Activated CD4-positive, alpha-beta memory T cell treated with anti-CD3 and anti-CD28 coated beads, Interleukin-2, amount 10 ng/mL, durations not matched to agents 7 days and 5 days (primary cell): ENCODE measurements at regions not wholly inside any gene's neighbourhood (a gene's known extent, or its start where the extent isn't known, plus 50 kb on each side); places are given as distances from the start of the nearest gene placed in this dataset.

Source experiments
- CTCF ChIA-PET: fragments of 350-600 bp; sonication (Branson Sonifier 250); formaldehyde crosslinking; loops from one replicate; lab custom pipeline; 2021; ENCODE audit warnings: antibody characterized with exemption, inconsistent platforms; lab: Charles Lee
- POLR2A ChIA-PET: fragments of 350-600 bp; sonication (Branson Sonifier 250); formaldehyde crosslinking; loops from one replicate; lab custom pipeline; 2021; ENCODE audit warnings: antibody characterized with exemption; lab: Charles Lee
- DNase-seq: peaks from one replicate; pipeline ENCODE4 v3.0.0-alpha.2; 2020
- H3K27ac Mint-ChIP-seq: one replicate; pipeline ENCODE4 v1.8.0; 2021; ENCODE audit warnings: mild to moderate bottlenecking, mixed read lengths
- H3K27me3 Mint-ChIP-seq: one replicate; pipeline ENCODE4 v1.8.0; 2021; ENCODE audit warnings: mixed read lengths
- H3K36me3 Mint-ChIP-seq: one replicate; pipeline ENCODE4 v1.8.0; 2021; ENCODE audit warnings: low read depth, mixed read lengths
- H3K4me1 Mint-ChIP-seq: one replicate; pipeline ENCODE4 v1.8.0; 2021; ENCODE audit warnings: mixed read lengths
- H3K4me3 Mint-ChIP-seq: one replicate; pipeline ENCODE4 v1.8.0; 2021; ENCODE audit warnings: mild to moderate bottlenecking, mixed read lengths
- H3K9me3 Mint-ChIP-seq: one replicate; pipeline ENCODE4 v1.8.0; 2021; ENCODE audit warnings: mixed read lengths

DNA sequence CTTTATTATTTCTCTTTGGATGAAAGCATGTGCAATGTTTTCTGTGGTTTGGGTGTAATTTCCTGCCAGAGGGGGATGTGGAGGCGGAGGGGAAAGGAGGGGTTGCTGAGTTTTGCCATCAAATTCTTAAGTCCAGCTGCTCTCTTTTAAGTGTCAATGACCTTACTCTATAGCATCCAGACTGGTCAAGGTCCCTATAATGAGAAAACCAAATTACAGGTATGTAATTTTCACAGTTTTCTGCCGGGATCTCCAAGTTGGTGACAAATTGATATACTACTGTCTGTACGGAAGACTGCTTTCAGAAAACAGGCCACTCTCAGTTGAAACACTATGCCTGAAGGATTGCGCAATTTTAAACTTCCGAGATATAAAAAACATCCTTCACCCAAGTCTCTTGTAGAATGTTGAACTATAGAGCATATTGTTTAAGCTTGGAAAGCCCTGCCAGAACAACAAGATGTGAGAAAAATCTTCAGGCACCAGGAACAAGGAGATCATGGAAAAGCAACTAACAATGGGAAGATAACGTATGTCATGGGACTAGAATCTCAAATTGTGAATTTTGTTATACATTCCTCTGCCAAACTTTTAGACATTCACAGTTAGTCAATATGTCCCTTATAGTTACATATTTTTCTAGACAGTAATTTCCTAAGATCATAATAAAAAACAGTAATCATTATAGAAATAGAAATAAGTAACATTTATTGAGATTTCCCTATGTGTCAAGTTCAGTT lies 300.7 kb upstream of the SATB1 start:
- peaks cover 22% of the 10 kb centered on the region for H3K36me3 Mint-ChIP-seq
- peak overlapping the region; percentile 86 for H3K27ac Mint-ChIP-seq
- CTCF ChIA-PET, result interaction anchor here (0.7 to 3.2 kb wide), 8 partner anchors 10 to 166 kb away, joined by 3 to 17 read pairs (median 4); no protein-coding TSS in a partner anchor
- H3K4me1 Mint-ChIP-seq, result peaks cover 64% of the 10 kb centered on the region
- no peaks in the 10 kb centered on the region for H3K27me3 Mint-ChIP-seq
- H3K4me3 Mint-ChIP-seq, result peak overlapping the region; percentile 70
- POLR2A ChIA-PET, result interaction anchor here (0.8 to 4.9 kb wide), 13 partner anchors 7 to 983 kb away, joined by 3 to 124 read pairs (median 7); partner anchors contain the start of gene TBC1D5
- DNase-seq, result peak; percentile 47
- no peaks in the 10 kb centered on the region for H3K9me3 Mint-ChIP-seq

DNA sequence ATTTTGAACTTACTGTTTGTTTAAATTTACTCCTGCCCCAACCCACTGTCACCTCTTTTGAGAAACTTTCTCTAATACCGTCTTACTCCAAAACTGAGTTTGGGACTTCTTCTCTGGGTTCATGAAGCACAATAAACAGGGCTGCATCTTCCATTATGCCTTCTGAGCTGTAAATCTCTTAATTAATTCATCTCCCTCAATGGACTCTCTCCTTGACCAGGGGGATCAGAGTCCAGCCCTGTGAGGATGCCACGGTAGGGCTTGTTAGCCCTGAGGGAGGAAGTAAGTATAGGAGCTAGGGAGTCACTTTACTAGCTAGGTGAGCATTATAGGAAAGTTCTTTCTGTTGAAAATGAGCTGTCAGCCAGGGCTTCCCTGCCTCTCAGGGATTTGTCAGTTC lies 299.3 kb upstream of the SATB1 start:
- Mint-ChIP-seq H3K36me3 (peaks cover 29% of the 10 kb centered on the region), H3K9me3 (peaks cover 5% of the 10 kb centered on the region), H3K27ac (peak overlapping the region; percentile 86), H3K4me3 (peak overlapping the region; percentile 31), H3K4me1 (peaks cover 64% of the 10 kb centered on the region), H3K27me3 (no peaks in the 10 kb centered on the region)
- ChIA-PET CTCF (interaction anchor here (0.9 to 3.2 kb wide), 6 partner anchors 8 to 301 kb away, joined by 3 to 17 read pairs (median 6); no protein-coding TSS in a partner anchor), POLR2A (interaction anchor here (0.7 to 4.9 kb wide), 14 partner anchors 9 to 286 kb away, joined by 3 to 124 read pairs (median 6); no protein-coding TSS in a partner anchor)
- no peak for DNase-seq

DNA sequence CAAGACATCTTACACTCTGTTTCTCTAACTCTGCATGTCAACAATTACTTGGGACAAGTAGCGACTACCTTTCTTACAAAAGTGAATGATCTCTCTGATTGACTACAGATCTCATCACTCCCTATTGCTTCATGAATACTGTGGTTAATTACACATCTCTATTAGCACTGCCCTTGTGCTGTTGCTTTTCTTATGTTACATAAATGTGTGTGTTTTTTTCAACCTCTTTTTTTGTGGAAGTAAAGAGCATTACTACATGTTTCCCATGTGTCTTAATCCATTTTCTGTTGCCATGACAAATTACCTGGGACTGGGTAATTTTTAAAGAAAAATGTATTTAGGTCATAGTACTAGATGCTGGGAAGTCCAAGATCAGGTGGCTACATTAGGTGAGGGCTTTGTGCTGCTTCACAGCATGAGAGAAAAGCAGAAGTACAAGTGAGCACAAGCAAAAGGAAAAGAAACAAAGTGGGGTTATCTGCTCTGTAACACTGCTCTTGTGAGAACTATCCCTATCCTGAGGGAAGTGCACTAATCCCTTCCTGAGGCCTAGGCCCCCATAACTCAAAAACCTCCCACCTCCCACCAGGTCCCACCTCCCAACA lies 298.2 kb upstream of the SATB1 start:
- Mint-ChIP-seq H3K27me3 (no peaks in the 10 kb centered on the region), H3K4me3 (no peak overlapping the region), H3K27ac (peak overlapping the region; percentile 86), H3K9me3 (peaks cover 13% of the 10 kb centered on the region), H3K4me1 (peaks cover 72% of the 10 kb centered on the region), H3K36me3 (peaks cover 36% of the 10 kb centered on the region)
- ChIA-PET POLR2A (interaction anchor here (2.0 to 4.9 kb wide), 3 partner anchors 9 to 65 kb away, joined by 7 to 124 read pairs (median 112); no protein-coding TSS in a partner anchor), CTCF (interaction anchor here (2.5 kb wide), 1 partner anchor 11 kb away, joined by 17 read pairs; no protein-coding TSS in a partner anchor)
- DNase-seq, result no peak

DNA sequence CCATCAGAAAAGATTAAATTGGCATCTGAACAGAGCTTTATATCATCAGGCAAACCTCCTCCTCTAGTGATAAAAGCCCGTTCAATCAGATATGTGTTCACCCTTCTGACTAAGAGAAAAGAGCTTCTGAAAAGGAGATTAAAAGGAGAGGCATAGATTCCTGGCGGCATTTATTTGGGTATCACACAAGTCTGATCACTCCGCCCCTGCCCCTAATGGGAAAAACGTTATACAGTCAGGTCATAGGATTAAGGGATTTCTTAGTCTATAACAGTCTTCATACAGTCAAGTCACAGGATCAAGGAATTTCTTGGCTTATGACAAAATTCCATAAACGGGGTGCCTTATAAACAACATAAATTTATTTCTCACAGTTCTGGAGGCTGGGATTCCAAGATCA lies 295.4 kb upstream of the SATB1 start:
- no peak for DNase-seq
- Mint-ChIP-seq H3K4me1 (peaks cover 72% of the 10 kb centered on the region), H3K27ac (no peak overlapping the region), H3K4me3 (no peak overlapping the region), H3K9me3 (peaks cover 17% of the 10 kb centered on the region), H3K27me3 (no peaks in the 10 kb centered on the region), H3K36me3 (peaks cover 42% of the 10 kb centered on the region)
- POLR2A ChIA-PET, result interaction anchor here (1.6 to 1.7 kb wide), 2 partner anchors 20 to 42 kb away, joined by 3 to 7 read pairs; no protein-coding TSS in a partner anchor
- CTCF ChIA-PET, result interaction anchor here (0.9 to 1.4 kb wide), 5 partner anchors 9 to 27 kb away, joined by 3 to 4 read pairs (median 3); no protein-coding TSS in a partner anchor

DNA sequence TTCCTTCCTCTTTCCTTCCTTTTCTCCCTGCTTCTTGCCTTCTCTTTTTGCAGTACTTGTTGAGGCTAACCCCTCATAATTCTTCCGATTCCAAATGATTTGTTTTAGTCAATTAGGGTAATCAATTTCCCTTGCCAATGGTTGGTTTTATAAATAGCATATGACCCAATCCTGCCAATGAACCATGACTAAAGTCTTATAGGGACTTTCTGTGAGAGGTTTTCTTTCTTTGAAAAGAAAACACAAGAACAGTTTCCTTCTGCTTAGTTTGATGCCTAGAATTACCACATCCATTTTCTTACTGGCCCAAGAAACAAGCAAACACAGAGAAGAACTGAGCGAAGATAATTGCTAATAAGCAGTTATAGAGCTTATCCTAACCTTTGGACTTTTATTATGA lies 292.5 kb upstream of the SATB1 start:
- Mint-ChIP-seq H3K9me3 (peaks cover 17% of the 10 kb centered on the region), H3K27ac (peak overlapping the region; percentile 99), H3K4me3 (peak overlapping the region; percentile 43), H3K27me3 (no peaks in the 10 kb centered on the region), H3K4me1 (peaks cover 72% of the 10 kb centered on the region), H3K36me3 (peaks cover 55% of the 10 kb centered on the region)
- CTCF ChIA-PET, result interaction anchor here (0.9 to 6.0 kb wide), 8 partner anchors 8 to 273 kb away, joined by 3 to 29 read pairs (median 8); no protein-coding TSS in a partner anchor
- POLR2A ChIA-PET, result interaction anchor here (0.9 to 9.0 kb wide), 19 partner anchors 8 to 308 kb away, joined by 3 to 183 read pairs (median 7); partner anchors contain the start of gene SATB1
- no peak for DNase-seq

DNA sequence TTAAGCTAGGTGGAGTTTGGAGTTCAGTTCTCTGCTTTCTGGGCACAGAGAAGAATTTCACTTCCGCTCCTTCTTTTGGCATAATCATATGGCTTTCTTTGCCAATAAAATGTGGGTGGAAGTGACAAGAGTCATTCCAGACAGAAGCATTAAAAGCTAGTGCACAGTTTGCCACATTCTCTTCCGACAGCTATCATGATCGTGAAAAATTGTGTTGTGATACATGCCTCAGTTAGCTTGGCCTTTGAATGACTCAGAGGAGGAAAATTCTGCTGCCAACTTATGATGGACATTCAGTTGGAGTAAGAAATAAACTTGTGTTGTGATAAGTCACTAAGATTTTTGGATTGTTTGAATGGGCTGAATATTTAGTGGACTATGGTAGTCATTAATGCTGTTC lies 291.7 kb upstream of the SATB1 start:
- peak overlapping the region; percentile 99 for H3K27ac Mint-ChIP-seq
- no peak overlapping the region for H3K4me3 Mint-ChIP-seq
- POLR2A ChIA-PET, result interaction anchor here (0.9 to 9.0 kb wide), 25 partner anchors 9 to 974 kb away, joined by 3 to 183 read pairs (median 7); partner anchors contain the start of genes SATB1 and TBC1D5

DNA sequence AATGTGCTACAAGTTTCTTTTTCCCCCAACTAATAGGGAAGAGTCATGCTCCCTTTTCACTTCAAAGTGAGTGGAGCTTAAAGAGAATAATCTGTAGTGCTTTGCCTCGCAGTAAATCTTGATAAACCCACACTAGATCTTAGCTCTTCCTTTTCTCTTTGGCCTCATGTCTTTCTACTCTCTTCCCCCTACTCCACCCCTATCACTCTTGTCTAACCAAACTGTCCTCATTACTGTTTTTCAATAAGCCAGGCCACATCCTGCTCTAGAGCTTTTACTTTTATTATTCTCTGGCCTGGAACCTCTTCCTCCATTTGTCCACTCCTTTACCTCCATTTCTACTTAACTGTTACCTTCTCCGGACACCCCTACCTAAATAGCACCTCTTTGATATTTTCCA lies 291.0 kb upstream of the SATB1 start:
- peaks cover 17% of the 10 kb centered on the region for H3K9me3 Mint-ChIP-seq
- no peak overlapping the region for H3K4me3 Mint-ChIP-seq
- no peak for DNase-seq
- ChIA-PET CTCF (interaction anchor here (0.9 to 6.0 kb wide), 9 partner anchors 9 to 157 kb away, joined by 3 to 29 read pairs (median 11); no protein-coding TSS in a partner anchor), POLR2A (interaction anchor here (0.6 to 9.0 kb wide), 24 partner anchors 10 to 973 kb away, joined by 3 to 183 read pairs (median 6); partner anchors contain the start of gene TBC1D5)
- H3K27me3 Mint-ChIP-seq, result no peaks in the 10 kb centered on the region
- H3K36me3 Mint-ChIP-seq, result peaks cover 55% of the 10 kb centered on the region
- peaks cover 79% of the 10 kb centered on the region for H3K4me1 Mint-ChIP-seq
- peak overlapping the region; percentile 99 for H3K27ac Mint-ChIP-seq

More for the DNA sequence above, 291.7 kb upstream of the SATB1 start:
- Mint-ChIP-seq H3K36me3 (peaks cover 55% of the 10 kb centered on the region), H3K9me3 (peaks cover 17% of the 10 kb centered on the region), H3K4me1 (peaks cover 76% of the 10 kb centered on the region), H3K27me3 (no peaks in the 10 kb centered on the region)
- no peak for DNase-seq
- CTCF ChIA-PET, result interaction anchor here (0.7 to 6.0 kb wide), 11 partner anchors 9 to 272 kb away, joined by 3 to 29 read pairs (median 5); no protein-coding TSS in a partner anchor

DNA sequence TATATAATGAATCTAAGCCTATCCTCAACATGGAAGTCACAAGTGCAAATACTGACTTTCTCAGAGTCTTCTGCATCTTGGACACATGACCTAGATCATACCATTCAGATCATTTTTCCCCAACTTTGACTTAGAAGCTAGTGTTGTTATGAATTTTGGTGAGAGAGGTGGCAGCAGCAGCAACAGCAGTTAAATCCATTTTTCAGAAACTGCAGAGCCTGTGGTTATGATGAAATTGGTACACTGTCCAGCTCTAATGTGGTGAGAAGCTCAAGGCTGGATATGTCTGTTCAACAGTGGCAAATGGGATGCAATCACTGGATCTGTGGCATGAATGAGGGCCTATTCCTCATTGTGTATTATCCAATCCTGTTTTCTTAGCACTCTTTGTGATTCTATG lies 290.1 kb upstream of the SATB1 start:
- peaks cover 75% of the 10 kb centered on the region for H3K4me1 Mint-ChIP-seq
- ChIA-PET CTCF (interaction anchor here (0.9 to 6.0 kb wide), 6 partner anchors 10 to 156 kb away, joined by 3 to 29 read pairs (median 8); no protein-coding TSS in a partner anchor), POLR2A (interaction anchor here (0.8 to 9.0 kb wide), 23 partner anchors 11 to 313 kb away, joined by 3 to 183 read pairs (median 7); no protein-coding TSS in a partner anchor)
- peak overlapping the region; percentile 99 for H3K27ac Mint-ChIP-seq
- H3K9me3 Mint-ChIP-seq, result peaks cover 14% of the 10 kb centered on the region
- H3K27me3 Mint-ChIP-seq, result no peaks in the 10 kb centered on the region
- H3K4me3 Mint-ChIP-seq, result peak overlapping the region; percentile 6
- no peak for DNase-seq
- peaks cover 51% of the 10 kb centered on the region for H3K36me3 Mint-ChIP-seq

DNA sequence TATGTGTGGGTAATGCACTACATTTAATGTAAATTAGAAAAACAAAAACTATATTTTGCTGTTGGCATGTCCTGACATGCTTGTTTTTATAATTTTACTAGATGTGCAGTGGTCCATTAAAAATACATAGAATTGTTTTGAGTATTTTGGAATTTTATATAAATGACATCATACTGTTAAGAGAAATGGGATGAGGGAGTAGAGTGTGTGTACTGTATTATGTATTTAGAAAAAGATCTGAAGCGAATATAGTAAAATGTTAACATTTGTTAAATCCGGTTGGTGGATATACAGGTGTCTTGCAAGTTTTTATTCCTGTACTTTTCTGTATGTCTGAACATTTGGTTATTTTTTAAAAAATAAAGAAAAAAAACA lies 288.4 kb upstream of the SATB1 start:
- peaks cover 50% of the 10 kb centered on the region for H3K36me3 Mint-ChIP-seq
- H3K27me3 Mint-ChIP-seq, result no peaks in the 10 kb centered on the region
- peaks cover 75% of the 10 kb centered on the region for H3K4me1 Mint-ChIP-seq
- H3K9me3 Mint-ChIP-seq, result peaks cover 11% of the 10 kb centered on the region
- H3K27ac Mint-ChIP-seq, result peak overlapping the region; percentile 95
- no peak for DNase-seq
- ChIA-PET POLR2A (interaction anchor here (0.9 to 9.0 kb wide), 22 partner anchors 9 to 283 kb away, joined by 3 to 183 read pairs (median 6); no protein-coding TSS in a partner anchor), CTCF (interaction anchor here (0.7 to 6.0 kb wide), 11 partner anchors 11 to 269 kb away, joined by 3 to 29 read pairs (median 4); no protein-coding TSS in a partner anchor)
- H3K4me3 Mint-ChIP-seq, result no peak overlapping the region

DNA sequence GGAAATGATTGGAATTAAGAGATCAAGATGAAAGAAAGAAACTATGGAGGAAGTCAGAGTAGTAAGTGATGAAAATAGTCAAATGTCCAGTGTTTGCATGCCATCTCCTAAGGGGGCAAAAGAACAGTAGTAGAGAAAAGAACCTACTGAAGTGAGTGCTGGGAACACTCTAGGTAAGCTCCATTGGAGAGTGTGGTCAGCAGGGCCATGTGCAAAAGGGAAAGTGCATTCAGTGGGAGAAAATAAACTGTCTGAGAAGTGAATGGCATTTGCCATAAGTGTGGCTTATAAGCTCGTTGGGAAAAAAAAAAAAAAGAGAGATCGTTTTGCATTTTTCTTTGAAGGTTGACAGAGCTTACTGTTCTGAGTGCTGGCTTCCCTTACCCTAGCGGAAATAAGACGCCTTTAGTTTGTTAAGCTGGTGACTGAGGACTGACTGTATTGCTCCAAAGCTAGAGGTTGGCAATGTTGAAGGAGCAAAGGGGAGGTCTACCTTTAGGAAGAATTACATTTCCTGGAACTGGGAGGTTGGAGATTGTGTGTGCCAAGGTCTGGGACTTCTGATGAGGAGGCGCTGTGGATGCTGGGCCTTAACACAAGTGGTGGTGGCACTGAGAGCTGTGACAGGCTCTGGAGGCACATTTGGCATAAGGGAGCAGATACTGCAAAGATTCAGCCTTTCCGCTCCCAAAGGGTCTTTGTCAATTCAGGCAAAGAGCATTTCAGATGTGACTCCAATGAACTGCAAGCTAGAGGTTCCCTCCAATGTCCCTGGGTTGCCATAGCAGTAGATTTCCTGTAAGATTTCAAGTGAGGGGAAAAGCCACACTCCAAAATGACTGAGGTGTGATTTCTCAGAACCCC lies 287.8 kb upstream of the SATB1 start:
- Mint-ChIP-seq H3K4me1 (peaks cover 71% of the 10 kb centered on the region), H3K9me3 (peaks cover 14% of the 10 kb centered on the region), H3K4me3 (peak overlapping the region; percentile 47), H3K27me3 (no peaks in the 10 kb centered on the region), H3K27ac (peak overlapping the region; percentile 95), H3K36me3 (peaks cover 50% of the 10 kb centered on the region)
- CTCF ChIA-PET, result interaction anchor here (0.7 to 6.0 kb wide), 13 partner anchors 12 to 268 kb away, joined by 3 to 29 read pairs (median 4); no protein-coding TSS in a partner anchor
- peak; percentile 60 for DNase-seq
- POLR2A ChIA-PET, result interaction anchor here (0.5 to 9.0 kb wide), 27 partner anchors 8 to 289 kb away, joined by 3 to 183 read pairs (median 5); no protein-coding TSS in a partner anchor

DNA sequence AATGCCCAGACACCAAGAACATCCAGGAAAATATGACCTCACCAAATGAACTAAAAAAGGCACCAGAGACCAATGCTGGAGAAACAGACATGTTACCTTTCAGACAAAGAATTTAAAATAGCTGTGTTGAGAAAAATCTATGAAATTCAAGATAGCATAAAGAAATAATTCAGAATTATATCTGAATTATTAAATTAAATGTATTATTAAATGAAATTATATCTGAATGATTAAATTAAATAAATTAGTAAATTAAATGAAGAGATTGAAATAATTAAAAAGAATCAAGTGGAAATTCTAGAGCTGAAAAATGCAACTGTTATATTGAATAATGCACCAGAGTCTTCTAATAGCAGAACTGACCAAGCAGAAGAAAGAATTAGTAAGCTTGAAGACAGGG lies 279.2 kb upstream of the SATB1 start:
- ChIA-PET POLR2A (interaction anchor here (1.3 kb wide), 1 partner anchor 9 kb away, joined by 4 read pairs; no protein-coding TSS in a partner anchor), CTCF (interaction anchor here (1.3 kb wide), 1 partner anchor 26 kb away, joined by 3 read pairs; no protein-coding TSS in a partner anchor)
- H3K4me1 Mint-ChIP-seq, result peaks cover 2% of the 10 kb centered on the region
- H3K27ac Mint-ChIP-seq, result no peak overlapping the region
- H3K27me3 Mint-ChIP-seq, result no peaks in the 10 kb centered on the region
- peaks cover 60% of the 10 kb centered on the region for H3K36me3 Mint-ChIP-seq
- H3K4me3 Mint-ChIP-seq, result no peak overlapping the region
- no peak for DNase-seq
- H3K9me3 Mint-ChIP-seq, result peaks cover 45% of the 10 kb centered on the region
